Inflammatory macrophage treated with lipopolysaccharide for 4 hours (primary cell): ENCODE measurements at regions not wholly inside any gene's neighbourhood (a gene's known extent, or its start where the extent isn't known, plus 50 kb on each side); places are given as distances from the start of the nearest gene placed in this dataset.

Experiments
- DNase-seq: peaks from one replicate; pipeline ENCODE4 v3.0.0-alpha.2; 2020

DNA sequence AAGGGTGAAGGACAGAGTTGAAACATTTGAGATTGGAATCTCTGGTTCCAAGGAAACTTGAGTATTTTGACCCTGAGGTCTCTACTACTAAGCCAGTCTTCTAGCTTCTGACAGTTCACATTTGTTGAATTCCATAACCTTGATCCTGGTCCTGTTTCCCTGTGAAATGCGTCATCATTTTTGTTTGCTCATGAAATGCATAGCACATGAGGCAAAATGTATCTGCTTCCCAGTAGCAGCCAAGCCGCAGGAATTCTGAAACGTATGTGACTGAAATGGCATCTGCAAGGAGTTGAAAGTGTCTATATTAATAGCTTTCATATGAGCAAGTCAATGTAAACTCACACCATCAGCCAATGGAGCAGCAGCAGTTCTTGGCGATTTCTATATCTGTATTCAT is 307.9 kb downstream of the CSNK1G3 start:
- DNase-seq, result no peak

DNA sequence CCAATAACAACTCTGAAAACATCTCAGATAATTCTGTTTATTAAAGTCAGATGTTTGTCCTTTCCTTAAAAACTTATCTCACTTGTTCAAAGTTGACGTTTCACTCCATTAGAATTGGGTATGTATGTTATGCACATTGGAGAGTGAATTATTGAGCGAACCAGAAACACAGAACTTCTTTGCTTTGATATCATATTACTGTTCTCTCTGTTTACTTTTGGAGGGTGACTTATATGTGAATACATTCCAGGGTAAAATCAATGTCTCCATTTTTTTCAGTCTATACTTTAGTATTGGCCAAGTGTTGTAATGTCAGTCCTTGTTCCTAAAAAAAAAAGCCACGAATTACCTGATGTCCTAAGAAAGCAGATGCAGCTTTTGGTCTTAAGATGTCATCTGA is 307.4 kb downstream of the CSNK1G3 start:
- no peak for DNase-seq

- DNase-seq, result no peak
Observed at GRCh38 chr5:123817267-123817666, 305.3 kb downstream of the CSNK1G3 start.

DNA sequence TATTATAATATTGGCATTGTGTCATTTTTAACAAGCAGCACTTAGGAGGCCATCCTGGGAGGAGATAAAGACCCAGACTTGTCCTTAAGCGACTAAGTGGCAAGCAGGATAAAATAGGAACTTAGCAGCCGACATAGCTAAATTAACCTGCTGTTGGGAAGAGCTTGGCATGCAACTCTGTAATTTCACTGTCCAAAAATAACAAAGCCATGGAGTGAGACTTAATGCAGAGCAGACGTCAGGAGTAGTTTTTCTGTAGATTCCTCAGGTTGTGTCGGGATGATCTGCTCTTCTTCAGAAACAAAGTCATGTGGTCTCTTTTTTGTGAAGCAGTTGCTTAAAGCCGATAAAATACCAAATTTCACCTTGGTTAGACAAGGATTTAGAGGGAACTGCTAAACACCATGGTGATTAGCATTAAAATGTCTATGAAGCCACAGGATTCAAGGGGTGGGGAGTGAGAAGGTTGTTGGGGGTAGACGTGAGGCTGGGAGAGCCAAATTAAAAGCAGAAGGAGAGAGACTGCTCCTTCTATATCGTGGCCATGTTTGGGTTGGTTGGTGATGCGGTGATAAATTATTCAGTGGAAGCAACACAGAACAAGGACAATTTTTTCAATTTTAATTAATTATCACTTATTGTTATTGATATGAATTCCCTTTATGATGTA is 303.0 kb downstream of the CSNK1G3 start:
- DNase-seq, result no peak

DNA sequence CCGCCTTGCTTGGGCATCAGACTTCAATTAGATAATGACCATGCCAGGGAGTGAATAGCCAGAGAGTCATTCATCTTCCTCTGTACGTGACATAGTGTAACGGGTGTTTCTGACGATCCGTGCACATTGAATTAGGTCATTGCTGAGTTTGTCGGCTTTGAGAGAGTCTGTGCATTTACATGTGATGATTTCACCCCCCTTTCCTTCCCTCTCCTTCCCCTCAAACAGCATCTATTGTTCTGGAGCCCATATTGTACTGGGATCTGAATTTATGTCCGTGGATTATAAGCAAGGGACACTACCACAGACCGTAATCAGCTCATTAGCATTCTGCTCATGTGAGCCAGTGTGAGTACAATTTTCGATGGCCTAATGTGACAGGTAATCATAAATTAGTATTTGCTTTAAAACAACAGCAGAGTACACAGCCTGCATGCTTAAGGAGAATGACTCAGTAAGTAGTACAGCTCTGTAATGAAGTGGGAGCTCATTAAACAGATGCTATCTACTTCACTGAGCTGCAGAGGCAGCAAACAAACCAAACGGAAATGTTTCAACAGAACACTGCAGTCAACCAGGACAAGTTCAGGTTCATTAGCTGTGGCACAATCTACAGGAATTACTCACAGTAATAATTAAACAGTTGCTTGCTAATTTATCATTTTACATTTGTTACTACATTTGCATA is 302.1 kb downstream of the CSNK1G3 start:
- DNase-seq, result no peak

GRCh38 chr5:123813264-123813663 is 301.3 kb downstream of the CSNK1G3 start:
- DNase-seq, result no peak

GRCh38 chr5:123811831-123812230 is 299.9 kb downstream of the CSNK1G3 start:
- DNase-seq, result no peak

DNA sequence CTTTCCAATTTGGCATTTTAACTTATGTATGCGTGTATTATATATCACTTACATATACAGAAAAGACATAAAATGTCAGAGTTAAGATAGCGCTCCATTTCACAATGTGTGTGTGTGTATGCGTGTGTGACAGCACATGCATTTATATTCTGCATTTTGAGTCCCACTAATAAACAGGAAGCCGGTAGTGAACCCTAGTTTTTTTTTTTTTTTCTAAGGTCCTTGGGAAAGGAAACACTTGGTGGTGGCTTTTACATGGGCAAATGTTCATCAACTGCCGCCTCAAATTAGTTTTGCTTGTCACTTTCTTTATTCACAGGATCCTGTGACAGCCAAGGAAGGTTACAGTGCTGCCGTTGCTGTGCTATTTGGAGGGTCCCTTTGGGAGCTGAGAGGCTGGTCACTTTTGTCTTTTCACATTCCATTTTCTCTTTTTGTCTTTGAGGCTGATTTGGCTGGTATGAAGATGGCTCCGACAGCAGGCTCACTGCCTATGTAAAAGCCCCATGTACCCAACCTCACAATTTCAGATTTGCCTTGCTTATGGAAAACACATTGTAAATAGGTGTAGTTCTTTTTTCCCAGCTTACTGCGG is 298.9 kb downstream of the CSNK1G3 start:
- DNase-seq, result no peak

- no peak for DNase-seq
Observed at GRCh38 chr5:123810253-123810652, 298.3 kb downstream of the CSNK1G3 start.

- DNase-seq, result no peak
Observed at GRCh38 chr5:123809594-123810221, 297.7 kb downstream of the CSNK1G3 start.

GRCh38 chr5:123808461-123809380 is 296.7 kb downstream of the CSNK1G3 start:
- no peak for DNase-seq

DNA sequence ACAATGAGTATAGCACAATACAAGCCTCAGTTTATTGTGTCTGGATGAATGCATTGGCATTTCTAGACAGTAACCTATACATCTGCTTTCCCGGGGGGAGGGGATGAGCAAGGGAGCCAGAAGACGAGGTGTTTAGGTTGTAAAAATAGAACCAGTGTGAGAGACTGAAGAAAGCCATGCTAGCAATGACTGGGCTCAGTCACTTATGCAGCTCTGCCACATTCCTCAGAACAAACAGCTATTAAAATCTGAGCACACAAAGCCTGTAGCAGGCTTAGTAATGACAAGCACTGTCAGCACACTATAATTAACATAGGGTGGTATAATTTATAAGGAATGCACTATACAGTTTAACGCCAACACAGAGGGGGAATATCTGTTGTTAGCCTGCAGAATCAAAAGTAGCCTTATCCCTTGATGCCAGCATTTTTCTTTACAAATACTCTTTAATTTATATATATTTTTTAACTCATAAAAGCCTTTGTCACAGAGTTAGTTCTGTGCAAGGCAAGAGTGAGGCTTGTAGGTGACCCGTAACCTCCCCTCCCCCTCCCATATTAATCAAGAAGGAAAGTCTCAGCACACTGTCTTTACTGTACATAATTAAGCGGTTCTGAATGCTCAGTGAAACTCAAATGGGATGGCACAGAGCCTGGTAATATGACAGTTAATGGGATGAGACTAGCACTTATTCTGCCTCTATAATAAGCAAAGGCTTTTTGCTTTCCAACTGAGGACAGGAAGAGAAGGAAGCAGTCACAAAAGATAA is 295.4 kb downstream of the CSNK1G3 start:
- no peak for DNase-seq

DNA sequence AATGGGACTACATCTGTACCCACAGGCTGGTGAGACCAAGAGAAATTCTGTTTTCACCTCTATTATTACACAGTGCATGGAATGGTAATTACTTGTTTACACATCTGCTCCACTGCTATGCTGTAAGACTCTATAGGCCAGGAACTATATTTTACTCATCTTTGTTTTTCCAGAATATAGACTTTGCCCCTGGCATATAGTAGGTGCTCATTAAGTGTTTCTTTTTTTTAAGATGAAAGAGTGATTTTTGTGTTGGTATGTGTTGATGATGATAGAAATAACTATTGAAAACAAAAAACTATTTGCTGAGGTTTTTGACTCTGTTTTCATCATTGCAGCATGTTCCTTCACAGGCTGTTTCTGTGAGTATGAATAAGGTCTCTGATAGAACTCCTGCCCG is 294.7 kb downstream of the CSNK1G3 start:
- no peak for DNase-seq

- no peak for DNase-seq
Observed at GRCh38 chr5:123805300-123805699, 293.3 kb downstream of the CSNK1G3 start.

DNA sequence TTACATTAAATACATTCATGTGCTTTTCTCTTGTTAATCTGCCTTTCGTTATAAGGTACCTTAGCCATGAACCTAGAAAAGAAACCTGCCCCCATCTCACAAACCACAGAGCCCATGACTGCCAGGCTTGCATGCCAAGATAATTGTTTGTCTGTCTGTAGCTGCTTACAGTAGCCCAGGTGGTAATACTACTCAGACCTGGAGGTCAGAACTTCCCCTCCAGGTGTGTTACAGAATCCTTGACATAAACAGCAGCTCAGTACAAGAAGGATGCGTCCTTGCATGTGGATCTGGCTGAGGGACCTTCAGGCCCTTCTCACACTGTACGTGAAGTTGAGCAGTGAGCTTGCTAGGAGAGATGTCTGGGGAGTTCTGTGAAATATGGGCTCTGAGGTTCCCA is 291.4 kb downstream of the CSNK1G3 start:
- DNase-seq, result no peak

GRCh38 chr5:123802298-123802951 is 290.4 kb downstream of the CSNK1G3 start:
- no peak for DNase-seq

- no peak for DNase-seq
Observed at GRCh38 chr5:123800640-123801039, 288.7 kb downstream of the CSNK1G3 start.

GRCh38 chr5:123795688-123796087 is 283.7 kb downstream of the CSNK1G3 start:
- no peak for DNase-seq

DNA sequence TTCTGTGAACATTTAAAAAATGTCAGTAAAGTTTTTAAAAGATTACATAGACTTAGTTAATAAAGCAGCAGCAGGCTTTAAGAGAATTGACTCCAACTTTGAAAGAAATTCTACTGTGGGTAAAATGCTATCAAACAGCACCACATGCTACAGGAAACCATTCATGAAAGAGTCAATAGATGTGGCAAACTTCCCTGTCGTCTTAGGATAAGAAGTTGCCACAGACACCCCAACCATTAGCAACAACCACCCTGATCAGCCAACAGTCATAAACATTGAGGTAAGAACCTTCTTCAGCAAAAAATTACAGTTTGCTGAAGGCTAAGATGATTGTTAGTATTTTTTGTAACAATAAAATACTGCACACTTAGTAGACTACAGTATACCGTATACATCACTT is 278.2 kb downstream of the CSNK1G3 start:
- no peak for DNase-seq

DNA sequence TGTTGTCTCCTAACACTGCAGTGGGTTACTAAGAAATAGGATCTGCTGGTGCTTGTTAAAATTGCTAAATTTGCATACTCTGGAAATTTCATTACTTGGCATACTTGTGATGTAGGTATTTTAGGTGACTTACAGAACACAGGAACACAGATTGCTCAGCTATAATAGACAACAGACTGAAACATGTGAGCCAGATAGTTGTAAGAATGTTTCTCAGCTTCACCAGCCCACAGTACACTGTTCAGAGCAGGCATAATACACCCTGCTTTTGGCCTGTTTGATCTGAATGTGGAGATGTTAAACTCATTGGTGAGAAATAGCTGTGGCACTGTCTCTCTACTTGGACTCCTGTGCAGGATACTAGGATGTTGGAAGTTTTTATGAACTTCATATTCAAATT is 275.7 kb downstream of the CSNK1G3 start:
- DNase-seq, result no peak

DNA sequence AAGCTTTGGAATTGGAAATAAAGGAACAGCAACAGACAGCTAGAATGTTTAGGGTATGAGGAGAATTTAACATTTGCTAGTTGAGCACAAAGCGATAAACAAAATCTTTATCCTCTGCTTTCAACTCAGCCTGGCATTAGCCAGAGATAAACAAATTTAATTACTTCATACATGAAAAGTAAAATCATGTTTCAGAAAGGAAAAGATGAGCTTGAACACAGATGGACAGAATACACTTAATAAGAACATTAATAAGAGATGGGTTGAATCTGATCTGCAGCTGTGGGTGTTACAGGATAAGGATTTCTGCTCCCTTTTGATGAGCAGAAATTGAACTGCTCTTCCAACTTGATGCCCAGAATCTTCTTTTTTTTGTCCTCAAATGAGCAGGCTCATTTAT is 275.2 kb downstream of the CSNK1G3 start:
- no peak for DNase-seq

GRCh38 chr5:123786411-123786810 is 274.4 kb downstream of the CSNK1G3 start:
- DNase-seq, result no peak
